ENCODE measurements at regions not wholly inside any gene's neighbourhood (a gene's known extent, or its start where the extent isn't known, plus 50 kb on each side); places are given as distances from the start of the nearest gene placed in this dataset.
"Not testable (repeated sequence)": the region's sequence is repeated elsewhere in the genome, so short reads cannot be mapped to it uniquely, and the experiment has no call there.

- intact Hi-C loops (cut with micrococcal nuclease): no loop called here
- DNase-seq (no peak), ATAC-seq (no peak)
Measured at GRCh38 chr2:40043641-40044040, 264.6 kb upstream of the THUMPD2 start.

GRCh38 chr2:40043191-40043590, 264.1 kb upstream of the THUMPD2 start:
- intact Hi-C loops (cut with micrococcal nuclease): no loop called here
- ATAC-seq: no peak
- no peak for DNase-seq

GRCh38 chr2:40041422-40042382, 262.6 kb upstream of the THUMPD2 start:
- no peak for ATAC-seq

GRCh38 chr2:40039549-40039948, 260.5 kb upstream of the THUMPD2 start:
- intact Hi-C loops (cut with micrococcal nuclease): no loop called here
- ATAC-seq (no peak), DNase-seq (no peak)

More at GRCh38 chr2:40041422-40042382, 262.6 kb upstream of the THUMPD2 start:
- intact Hi-C loops (cut with micrococcal nuclease): no loop called here
- no peak for DNase-seq

- intact Hi-C loops (cut with micrococcal nuclease): no loop called here
- ATAC-seq (no peak), DNase-seq (no peak)
Measured at GRCh38 chr2:40038646-40039045, 259.6 kb upstream of the THUMPD2 start.

GRCh38 chr2:40037303-40037702, 258.2 kb upstream of the THUMPD2 start:
- DNase-seq (no peak), ATAC-seq (peak; percentile 43)
- intact Hi-C loops (cut with micrococcal nuclease): no loop called here

GRCh38 chr2:40036241-40036640, 257.2 kb upstream of the THUMPD2 start:
- ATAC-seq (no peak), DNase-seq (no peak)
- intact Hi-C loops (cut with micrococcal nuclease): no loop called here

GRCh38 chr2:40034801-40035200, 255.7 kb upstream of the THUMPD2 start:
- DNase-seq: no peak
- ATAC-seq: no peak
- intact Hi-C loops (cut with micrococcal nuclease): no loop called here

- intact Hi-C loops (cut with micrococcal nuclease): no loop called here
- ATAC-seq: no peak
Measured at GRCh38 chr2:40034198-40034597, 255.1 kb upstream of the THUMPD2 start.

GRCh38 chr2:40033781-40034180, 254.7 kb upstream of the THUMPD2 start:
- no peak for ATAC-seq
- intact Hi-C loops (cut with micrococcal nuclease): no loop called here
- no peak for DNase-seq

More at GRCh38 chr2:40034198-40034597, 255.1 kb upstream of the THUMPD2 start:
- no peak for DNase-seq

- ATAC-seq (no peak), DNase-seq (no peak)
- intact Hi-C loops (cut with micrococcal nuclease): no loop called here
Measured at GRCh38 chr2:40032650-40033319, 253.7 kb upstream of the THUMPD2 start.

GRCh38 chr2:40030456-40030975, 251.5 kb upstream of the THUMPD2 start:
- intact Hi-C loops (cut with micrococcal nuclease): no loop called here
- ATAC-seq (no peak), DNase-seq (no peak)

- ATAC-seq: no peak
- intact Hi-C loops (cut with micrococcal nuclease): no loop called here
- no peak for DNase-seq
Measured at GRCh38 chr2:40028792-40029488, 249.9 kb upstream of the THUMPD2 start.

- intact Hi-C loops (cut with micrococcal nuclease): no loop called here
- ATAC-seq (no peak), DNase-seq (no peak)
Measured at GRCh38 chr2:40027968-40028367, 248.9 kb upstream of the THUMPD2 start.

GRCh38 chr2:40025276-40025675, 246.2 kb upstream of the THUMPD2 start:
- DNase-seq; ATAC-seq; intact Hi-C loops (cut with micrococcal nuclease): not testable (repeated sequence)

- intact Hi-C loops (cut with micrococcal nuclease): no loop called here
- DNase-seq (no peak), ATAC-seq (no peak)
Measured at GRCh38 chr2:40020997-40021396, 241.9 kb upstream of the THUMPD2 start.

GRCh38 chr2:40016151-40016885, 237.3 kb upstream of the THUMPD2 start:
- ATAC-seq (no peak), DNase-seq (no peak)
- intact Hi-C loops (cut with micrococcal nuclease): no loop called here

- DNase-seq; ATAC-seq; intact Hi-C loops (cut with micrococcal nuclease): not testable (repeated sequence)
Measured at GRCh38 chr2:40013962-40014361, 234.9 kb upstream of the THUMPD2 start.

- no peak for DNase-seq
- ATAC-seq: peak; percentile 27
- intact Hi-C loops (cut with micrococcal nuclease): no loop called here
Measured at GRCh38 chr2:40004336-40004735, 225.3 kb upstream of the THUMPD2 start.

All from left ventricle myocardium superior (tissue), 1 donor.